Prostate gland (tissue), 2 donors: ENCODE measurements at regions not wholly inside any gene's neighbourhood (a gene's known extent, or its start where the extent isn't known, plus 50 kb on each side); places are given as distances from the start of the nearest gene placed in this dataset.

Experiments
- DNase-seq: peaks from one replicate; pipeline ENCODE4 v3.0.0-alpha.2; 2019; ENCODE audit warnings: low spot score
- H3K27ac ChIP-seq, 2 donors: fragments of 200-600 bp; sonication (generic); 2 replicates each; pipeline ENCODE4 v1.5.1; 2017 to 2019
- H3K27me3 ChIP-seq: fragments of 200-600 bp; sonication (generic); replicated peaks from 2 replicates; pipeline ENCODE4 v1.5.1; 2019; ENCODE audit not compliant: insufficient read depth
- H3K36me3 ChIP-seq, 2 donors: fragments of 200-600 bp; sonication (generic); 1 replicate in 1 of 2; 2 replicates in 1 of 2; pipeline versions ENCODE4 v1.5.1 to v1.8.1; 2017 to 2019
- H3K4me1 ChIP-seq: fragments of 200-600 bp; sonication (generic); replicated peaks from 2 replicates; pipeline ENCODE4 v1.5.1; 2019
- H3K4me3 ChIP-seq, 2 donors: fragments of 200-600 bp; sonication (generic); 2 replicates each; pipeline ENCODE4 v1.5.1; 2017 to 2019
- H3K9me3 ChIP-seq: fragments of 200-600 bp; sonication (generic); 2 replicates; pipeline ENCODE4 v1.5.1; 2017
- POLR2A ChIP-seq: fragments of 450-650 bp; IDR thresholded peaks from one replicate; pipeline ENCODE4 v1.6.1; 2016; ENCODE audit warnings: antibody characterized with exemption, mild to moderate bottlenecking
- POLR2AphosphoS5 ChIP-seq: sonication (generic); formaldehyde crosslinking; IDR thresholded peaks from one replicate; pipeline ENCODE4 v1.6.1; 2017; ENCODE audit warnings: antibody characterized with exemption
- WGBS: methylation state at CpG from one replicate; pipeline ENCODE4 v1.1.5; 2018; 5-methylcytosine and 5-hydroxymethylcytosine counted together
- intact Hi-C: fragments of 100-400 bp; cut with DNase I; formaldehyde crosslinking; loops from one replicate; pipeline ENCODE4 v1.14.2; 2022
- TF ChIP-seq, protein P1 (sequence below), 4 experiments: fragments of 200-600 bp in 2 of 4; fragments of 450-650 bp in 2 of 4; sonication (generic) in 2 of 4; IDR thresholded peaks; 1 replicate in 3 of 4; 2 replicates in 1 of 4; pipeline ENCODE4 v1.5.1; 2016 to 2019; ENCODE audit warnings: antibody characterized with exemption in 4 of 4, mild to moderate bottlenecking in 2 of 4, moderate library complexity in 2 of 4

DNA sequence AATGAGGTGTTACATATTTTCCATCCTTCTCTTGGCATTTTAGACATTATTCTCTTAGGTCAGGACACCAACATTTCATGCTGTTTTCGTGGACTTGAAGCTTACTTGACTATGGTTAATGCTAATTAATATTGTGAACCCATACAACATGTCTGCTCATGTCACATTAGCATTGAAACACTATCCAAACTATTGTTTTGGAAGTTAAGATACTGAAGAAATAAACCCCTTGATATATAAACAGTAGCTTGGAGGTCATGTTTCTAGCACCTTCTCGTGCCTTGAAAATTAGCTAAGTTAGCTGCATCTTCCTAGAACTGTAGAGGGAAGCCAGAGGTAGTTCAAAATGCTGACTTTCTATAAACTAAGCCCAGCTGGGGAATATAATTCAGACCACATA is 288.8 kb downstream of the LTN1 start:
- TF ChIP-seq, protein P1, sequence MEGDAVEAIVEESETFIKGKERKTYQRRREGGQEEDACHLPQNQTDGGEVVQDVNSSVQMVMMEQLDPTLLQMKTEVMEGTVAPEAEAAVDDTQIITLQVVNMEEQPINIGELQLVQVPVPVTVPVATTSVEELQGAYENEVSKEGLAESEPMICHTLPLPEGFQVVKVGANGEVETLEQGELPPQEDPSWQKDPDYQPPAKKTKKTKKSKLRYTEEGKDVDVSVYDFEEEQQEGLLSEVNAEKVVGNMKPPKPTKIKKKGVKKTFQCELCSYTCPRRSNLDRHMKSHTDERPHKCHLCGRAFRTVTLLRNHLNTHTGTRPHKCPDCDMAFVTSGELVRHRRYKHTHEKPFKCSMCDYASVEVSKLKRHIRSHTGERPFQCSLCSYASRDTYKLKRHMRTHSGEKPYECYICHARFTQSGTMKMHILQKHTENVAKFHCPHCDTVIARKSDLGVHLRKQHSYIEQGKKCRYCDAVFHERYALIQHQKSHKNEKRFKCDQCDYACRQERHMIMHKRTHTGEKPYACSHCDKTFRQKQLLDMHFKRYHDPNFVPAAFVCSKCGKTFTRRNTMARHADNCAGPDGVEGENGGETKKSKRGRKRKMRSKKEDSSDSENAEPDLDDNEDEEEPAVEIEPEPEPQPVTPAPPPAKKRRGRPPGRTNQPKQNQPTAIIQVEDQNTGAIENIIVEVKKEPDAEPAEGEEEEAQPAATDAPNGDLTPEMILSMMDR (IDR thresholded peaks at IDR 0.05): no peak
- TF ChIP-seq POLR2AphosphoS5: no peak
- no peak for TF ChIP-seq POLR2A
- intact Hi-C loops: loop anchor here (10.0 kb wide), 1 partner anchor 119 kb away; no protein-coding TSS in a partner anchor
- no peak overlapping the region for H3K4me3 ChIP-seq
- H3K36me3 ChIP-seq: no peaks in the 10 kb centered on the region
- no peaks in the 10 kb centered on the region for H3K27me3 ChIP-seq
- WGBS: 25% methylated on average over 2 of the region's 2 CpGs
- no peak overlapping the region for H3K27ac ChIP-seq
- no peaks in the 10 kb centered on the region for H3K9me3 ChIP-seq
- H3K4me1 ChIP-seq: no peaks in the 10 kb centered on the region
- no peak for DNase-seq

GRCh38 chr21:28699596-28700259 is 292.9 kb downstream of the LTN1 start:
- Histone ChIP-seq H3K9me3 (no peaks in the 10 kb centered on the region), H3K4me1 (no peaks in the 10 kb centered on the region), H3K4me3 (no peak overlapping the region), H3K27me3 (no peaks in the 10 kb centered on the region), H3K36me3 (no peaks in the 10 kb centered on the region), H3K27ac (peak overlapping the region; percentile 7 to 38)
- intact Hi-C loops: loop anchor here (10.0 kb wide), 1 partner anchor 115 kb away; no protein-coding TSS in a partner anchor
- 16% methylated on average over 3 of the region's 3 CpGs for WGBS
- peak; percentile 71 for DNase-seq
- peak; percentile 82 for TF ChIP-seq POLR2AphosphoS5
- TF ChIP-seq, protein P1 (IDR thresholded peaks at IDR 0.05): no peak

- intact Hi-C loops: no loop called here
- no peaks in the 10 kb centered on the region for H3K36me3 ChIP-seq
- H3K4me3 ChIP-seq: no peak overlapping the region
- H3K27ac ChIP-seq: peak overlapping the region; percentile 7 to 20
- no peaks in the 10 kb centered on the region for H3K27me3 ChIP-seq
- no peaks in the 10 kb centered on the region for H3K4me1 ChIP-seq
- H3K9me3 ChIP-seq: no peaks in the 10 kb centered on the region
- TF ChIP-seq POLR2A (no peak), POLR2AphosphoS5 (no peak)
- TF ChIP-seq, protein P1 (IDR thresholded peaks at IDR 0.05): no peak
- peak; percentile 11 for DNase-seq
- 17% methylated on average over 1 of the region's 1 CpG for WGBS
These were observed 293.5 kb downstream of the LTN1 start for GRCh38 chr21:28699186-28699585.

DNA sequence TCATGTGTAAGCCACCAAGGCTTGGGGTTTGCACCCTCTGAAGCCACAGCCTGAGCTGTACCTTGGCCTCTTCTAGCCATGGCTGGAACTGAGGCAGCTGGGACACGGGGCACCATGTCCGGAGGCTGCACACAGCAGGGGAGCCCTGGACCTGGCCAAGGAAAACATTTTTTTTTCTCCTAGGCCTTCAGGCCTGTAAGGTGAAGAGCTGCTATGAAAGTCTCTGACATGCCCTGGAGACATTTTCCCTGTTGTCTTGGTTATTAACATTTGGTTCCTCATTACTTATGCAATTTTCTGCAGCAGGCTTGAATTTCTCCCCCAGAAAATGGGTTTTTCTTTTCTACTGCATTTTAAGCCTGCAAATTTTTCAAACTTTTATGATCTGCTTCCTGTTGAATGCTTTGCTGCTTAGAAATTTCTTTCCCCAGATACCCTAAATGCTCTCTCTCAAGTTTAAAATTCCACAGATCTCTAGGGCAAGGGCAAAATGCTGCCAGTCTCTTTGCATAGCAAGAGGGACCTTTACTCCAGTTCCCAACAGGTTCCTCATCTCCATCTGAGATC is 295.8 kb downstream of the LTN1 start:
- no peak for TF ChIP-seq POLR2A
- TF ChIP-seq, protein P1 (IDR thresholded peaks at IDR 0.05): no peak
- TF ChIP-seq POLR2AphosphoS5: no peak
- intact Hi-C loops: no loop called here
- 70% methylated on average over 2 of the region's 2 CpGs for WGBS

DNA sequence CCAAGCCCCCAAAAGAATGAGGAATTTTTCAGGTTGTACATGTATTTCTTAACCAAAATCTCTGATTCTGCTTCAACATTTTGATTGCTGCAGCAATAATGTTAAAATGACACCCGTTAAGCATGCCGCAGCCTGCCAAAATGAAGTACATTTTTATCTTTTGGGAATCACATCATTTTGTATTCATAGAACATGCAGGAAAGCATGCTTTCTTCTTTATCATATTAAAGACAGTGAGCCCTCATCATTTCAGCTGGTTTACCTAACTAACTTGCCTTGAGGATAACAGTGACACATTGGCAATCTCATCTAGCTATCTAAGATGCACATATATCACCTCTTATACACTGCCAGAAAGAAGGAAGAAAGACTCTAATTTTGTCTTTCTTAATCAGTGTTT is 299.2 kb downstream of the LTN1 start:
- Histone ChIP-seq H3K27me3 (no peaks in the 10 kb centered on the region), H3K36me3 (no peaks in the 10 kb centered on the region), H3K9me3 (no peaks in the 10 kb centered on the region), H3K4me3 (no peak overlapping the region), H3K4me1 (no peaks in the 10 kb centered on the region), H3K27ac (no peak overlapping the region)
- intact Hi-C loops: no loop called here
- no peak for DNase-seq
- TF ChIP-seq POLR2A (no peak), POLR2AphosphoS5 (no peak)
- TF ChIP-seq, protein P1 (IDR thresholded peaks at IDR 0.05): no peak
- 73% methylated on average over 2 of the region's 2 CpGs for WGBS

More for the DNA sequence above, 295.8 kb downstream of the LTN1 start:
- Histone ChIP-seq H3K9me3 (no peaks in the 10 kb centered on the region), H3K4me3 (no peak overlapping the region), H3K27ac (no peak overlapping the region), H3K4me1 (no peaks in the 10 kb centered on the region), H3K27me3 (no peaks in the 10 kb centered on the region), H3K36me3 (no peaks in the 10 kb centered on the region)
- DNase-seq: no peak
